ENCODE measurements at regions not wholly inside any gene's neighbourhood (a gene's known extent, or its start where the extent isn't known, plus 50 kb on each side); places are given as distances from the start of the nearest gene placed in this dataset.

DNA sequence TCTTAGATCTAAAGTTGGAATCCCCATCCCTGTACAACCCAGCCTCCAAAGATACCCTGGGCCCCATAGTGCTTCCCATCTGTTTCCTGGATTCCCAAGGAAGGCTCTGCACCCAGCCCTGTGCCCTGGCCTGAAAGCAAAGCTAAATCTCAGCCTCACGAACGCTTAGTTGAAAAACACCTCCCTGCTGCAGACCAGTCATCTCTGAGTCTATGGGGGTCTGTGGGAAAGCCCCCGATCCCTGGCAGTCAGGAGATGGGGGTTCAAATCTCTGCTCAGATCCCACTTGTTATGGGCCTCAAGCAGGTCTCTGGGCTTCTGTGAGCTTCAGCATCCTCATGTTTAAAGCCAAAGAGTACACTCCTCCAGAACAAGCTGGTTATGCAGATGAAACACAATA lies 210.5 kb upstream of the GRIK3 start:
- DNase-seq, result no peak

DNA sequence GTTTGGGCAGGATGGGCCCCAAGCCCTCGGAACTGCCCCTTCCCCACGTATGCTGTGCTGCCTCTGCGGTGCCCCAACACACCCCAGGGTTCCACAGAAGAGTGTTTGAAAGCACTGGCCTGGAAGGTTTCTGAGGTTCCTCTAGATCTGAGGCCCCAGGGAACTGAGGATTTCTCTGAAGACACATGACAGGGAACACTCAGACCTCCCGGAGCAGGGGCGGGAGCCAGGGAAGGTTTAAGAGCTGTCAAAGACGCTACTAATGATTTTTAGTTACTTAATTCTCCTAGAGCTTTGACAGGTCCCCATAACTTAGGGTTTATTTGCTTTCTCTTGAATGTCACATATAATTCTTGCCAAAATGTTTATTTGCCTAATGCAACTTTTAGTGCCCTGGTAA lies 212.3 kb upstream of the GRIK3 start:
- no peaks in the 10 kb centered on the region for H3K9me3 ChIP-seq
- 28% methylated on average over 5 of the region's 6 CpGs for WGBS (ENCODE audit: low lambda C conversion rate)
- no peaks in the 10 kb centered on the region for H3K4me1 ChIP-seq (ENCODE audit: control insufficient read depth in 1 of 2, insufficient read depth in 2 of 2, low read depth in 1 of 2, low read length in 1 of 2)
- DNase-seq, result no peak
- no peak overlapping the region for H3K4me3 ChIP-seq (ENCODE audit: low read depth in 2 of 2, low read length in 1 of 2)
- POLR2A ChIA-PET, result no interaction called here
- H4K20me1 ChIP-seq (ENCODE audit: insufficient read depth), result no peaks in the 10 kb centered on the region
- no peaks in the 10 kb centered on the region for H3K36me3 ChIP-seq (replicated peaks in 1 of 2; ENCODE audit: control insufficient read depth in 1 of 2, insufficient read depth in 2 of 2, low read length in 1 of 2)
- no peak overlapping the region for H3K9ac ChIP-seq
- H3K9me2 ChIP-seq, result no peaks in the 10 kb centered on the region
- CTCF ChIA-PET, result no interaction called here
- no peak overlapping the region for H3K27ac ChIP-seq (ENCODE audit: low read depth in 2 of 2, low read length in 1 of 2)
- H3F3A ChIP-seq (replicated peaks; ENCODE audit: insufficient read depth), result no peaks in the 10 kb centered on the region
- H2AFZ ChIP-seq (ENCODE audit: low read depth), result no peak overlapping the region
- H3K79me2 ChIP-seq (ENCODE audit: insufficient read depth), result no peaks in the 10 kb centered on the region
- no peak overlapping the region for H3K4me2 ChIP-seq
- H3K27me3 ChIP-seq (ENCODE audit: insufficient read depth), result no peaks in the 10 kb centered on the region
- no peak for TF ChIP-seq TAF1 (IDR thresholded peaks at IDR 0.05; ENCODE audit: borderline replicate concordance, low read depth, low read length)
- TF ChIP-seq YY1 (IDR thresholded peaks at IDR 0.05; ENCODE audit: low read depth), result no peak
- no peak for TF ChIP-seq FOXM1 (IDR thresholded peaks at IDR 0.05; ENCODE audit: low read depth)
- TF ChIP-seq MAX (IDR thresholded peaks at IDR 0.05; ENCODE audit: low read depth), result no peak
- TF ChIP-seq RXRA (IDR thresholded peaks at IDR 0.05; ENCODE audit: borderline replicate concordance, low read depth), result no peak
- no peak for TF ChIP-seq SIN3A (IDR thresholded peaks at IDR 0.05; ENCODE audit: borderline replicate concordance, low read depth, low read length)
- TF ChIP-seq NRF1 (IDR thresholded peaks at IDR 0.05; ENCODE audit: low read depth, low read length), result no peak
- TF ChIP-seq FOSL2 (IDR thresholded peaks at IDR 0.05; ENCODE audit: borderline replicate concordance, low read depth), result no peak
- TF ChIP-seq RFX5 (IDR thresholded peaks at IDR 0.05; ENCODE audit: low read length), result no peak
- TF ChIP-seq RCOR1 (IDR thresholded peaks at IDR 0.05; ENCODE audit: low read length), result no peak
- TF ChIP-seq, protein P1, sequence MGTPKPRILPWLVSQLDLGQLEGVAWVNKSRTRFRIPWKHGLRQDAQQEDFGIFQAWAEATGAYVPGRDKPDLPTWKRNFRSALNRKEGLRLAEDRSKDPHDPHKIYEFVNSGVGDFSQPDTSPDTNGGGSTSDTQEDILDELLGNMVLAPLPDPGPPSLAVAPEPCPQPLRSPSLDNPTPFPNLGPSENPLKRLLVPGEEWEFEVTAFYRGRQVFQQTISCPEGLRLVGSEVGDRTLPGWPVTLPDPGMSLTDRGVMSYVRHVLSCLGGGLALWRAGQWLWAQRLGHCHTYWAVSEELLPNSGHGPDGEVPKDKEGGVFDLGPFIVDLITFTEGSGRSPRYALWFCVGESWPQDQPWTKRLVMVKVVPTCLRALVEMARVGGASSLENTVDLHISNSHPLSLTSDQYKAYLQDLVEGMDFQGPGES (IDR thresholded peaks at IDR 0.05; ENCODE audit: low read depth, low read length), result no peak
- no peak for TF ChIP-seq JUND (IDR thresholded peaks at IDR 0.05)
- TF ChIP-seq MXI1 (IDR thresholded peaks at IDR 0.05; ENCODE audit: low read depth, low read length), result no peak
- no peak for TF ChIP-seq EP300 (IDR thresholded peaks at IDR 0.05; ENCODE audit: borderline replicate concordance in 1 of 2, low read depth in 1 of 2, low read length in 1 of 2)

More for the DNA sequence above, 210.5 kb upstream of the GRIK3 start:
- H4K20me1 ChIP-seq (ENCODE audit: insufficient read depth), result no peaks in the 10 kb centered on the region
- TF ChIP-seq EZH2phosphoT487 (IDR thresholded peaks at IDR 0.05; ENCODE audit: borderline replicate concordance, low read depth) (no peak), PBX3 (IDR thresholded peaks at IDR 0.05) (no peak), JUND (IDR thresholded peaks at IDR 0.05) (no peak), RFX5 (IDR thresholded peaks at IDR 0.05; ENCODE audit: low read length) (no peak), GABPA (IDR thresholded peaks at IDR 0.05; ENCODE audit: low read depth) (no peak), FOXM1 (IDR thresholded peaks at IDR 0.05; ENCODE audit: low read depth) (no peak), TCF12 (IDR thresholded peaks at IDR 0.05) (no peak), FOSL2 (IDR thresholded peaks at IDR 0.05; ENCODE audit: borderline replicate concordance, low read depth) (no peak)
- TF ChIP-seq, protein P2, sequence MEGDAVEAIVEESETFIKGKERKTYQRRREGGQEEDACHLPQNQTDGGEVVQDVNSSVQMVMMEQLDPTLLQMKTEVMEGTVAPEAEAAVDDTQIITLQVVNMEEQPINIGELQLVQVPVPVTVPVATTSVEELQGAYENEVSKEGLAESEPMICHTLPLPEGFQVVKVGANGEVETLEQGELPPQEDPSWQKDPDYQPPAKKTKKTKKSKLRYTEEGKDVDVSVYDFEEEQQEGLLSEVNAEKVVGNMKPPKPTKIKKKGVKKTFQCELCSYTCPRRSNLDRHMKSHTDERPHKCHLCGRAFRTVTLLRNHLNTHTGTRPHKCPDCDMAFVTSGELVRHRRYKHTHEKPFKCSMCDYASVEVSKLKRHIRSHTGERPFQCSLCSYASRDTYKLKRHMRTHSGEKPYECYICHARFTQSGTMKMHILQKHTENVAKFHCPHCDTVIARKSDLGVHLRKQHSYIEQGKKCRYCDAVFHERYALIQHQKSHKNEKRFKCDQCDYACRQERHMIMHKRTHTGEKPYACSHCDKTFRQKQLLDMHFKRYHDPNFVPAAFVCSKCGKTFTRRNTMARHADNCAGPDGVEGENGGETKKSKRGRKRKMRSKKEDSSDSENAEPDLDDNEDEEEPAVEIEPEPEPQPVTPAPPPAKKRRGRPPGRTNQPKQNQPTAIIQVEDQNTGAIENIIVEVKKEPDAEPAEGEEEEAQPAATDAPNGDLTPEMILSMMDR (IDR thresholded peaks at IDR 0.05), result no peak
- TF ChIP-seq, protein P1 (IDR thresholded peaks at IDR 0.05; ENCODE audit: low read depth, low read length), result no peak
- ChIA-PET POLR2A (no interaction called here), CTCF (interaction anchor here (1.1 kb wide), 1 partner anchor 729 kb away, joined by 3 read pairs; no protein-coding TSS in a partner anchor)
- no peaks in the 10 kb centered on the region for H3K36me3 ChIP-seq (replicated peaks in 1 of 2; ENCODE audit: control insufficient read depth in 1 of 2, insufficient read depth in 2 of 2, low read length in 1 of 2)
- no peak overlapping the region for H3K27ac ChIP-seq (ENCODE audit: low read depth in 2 of 2, low read length in 1 of 2)
- no peak overlapping the region for H3K9ac ChIP-seq
- H3K4me3 ChIP-seq (ENCODE audit: low read depth in 2 of 2, low read length in 1 of 2), result no peak overlapping the region
- H3K4me1 ChIP-seq (ENCODE audit: control insufficient read depth in 1 of 2, insufficient read depth in 2 of 2, low read depth in 1 of 2, low read length in 1 of 2), result no peaks in the 10 kb centered on the region; a peak in 1 of 4 replicates
- no peak overlapping the region for H3K4me2 ChIP-seq
- H3F3A ChIP-seq (replicated peaks; ENCODE audit: insufficient read depth), result no peaks in the 10 kb centered on the region
- no peaks in the 10 kb centered on the region for H3K9me2 ChIP-seq
- no peaks in the 10 kb centered on the region for H3K9me3 ChIP-seq
- H3K27me3 ChIP-seq (ENCODE audit: insufficient read depth), result no peaks in the 10 kb centered on the region
- WGBS (ENCODE audit: low lambda C conversion rate), result 11% methylated on average over 3 of the region's 3 CpGs
- H3K79me2 ChIP-seq (ENCODE audit: insufficient read depth), result no peaks in the 10 kb centered on the region
- H2AFZ ChIP-seq (ENCODE audit: low read depth), result no peak overlapping the region

Data from SK-N-SH (cell line).